ENCODE measurements at regions not wholly inside any gene's neighbourhood (a gene's known extent, or its start where the extent isn't known, plus 50 kb on each side); places are given as distances from the start of the nearest gene placed in this dataset.

DNA sequence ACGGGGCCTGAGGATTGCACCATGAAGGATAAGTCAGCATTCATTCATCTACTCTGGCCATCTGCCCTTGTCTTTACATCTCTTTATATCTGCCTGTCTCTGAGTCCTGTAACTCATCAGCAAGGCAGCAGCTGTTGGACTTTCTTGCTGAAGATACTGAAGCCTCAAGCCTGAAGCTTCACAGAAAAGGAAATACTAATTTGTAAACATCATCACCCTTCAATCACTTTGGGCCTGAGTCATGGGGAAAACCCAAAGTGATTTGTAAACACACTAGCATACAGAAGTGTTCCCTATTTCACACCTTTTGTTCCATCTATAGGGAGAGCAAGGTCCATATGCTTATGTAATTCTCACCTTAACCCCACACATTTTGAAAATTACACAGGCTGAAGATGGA lies 928.2 kb downstream of the EPHA3 start:
- TF ChIP-seq REST (tag by site-specific recombination; IDR thresholded peaks at IDR 0.05) (no peak), ZFP3 (tag by site-specific recombination; IDR thresholded peaks at IDR 0.05; ENCODE audit: low read depth) (no peak), ZNF214 (tag by site-specific recombination; IDR thresholded peaks at IDR 0.05; ENCODE audit: borderline replicate concordance) (no peak), ZSCAN23 (tag by site-specific recombination; IDR thresholded peaks at IDR 0.05) (no peak), ZNF707 (tag by site-specific recombination; IDR thresholded peaks at IDR 0.05) (no peak), ZNF664 (tag by site-specific recombination; IDR thresholded peaks at IDR 0.05) (no peak)
- TF ChIP-seq, protein P1, sequence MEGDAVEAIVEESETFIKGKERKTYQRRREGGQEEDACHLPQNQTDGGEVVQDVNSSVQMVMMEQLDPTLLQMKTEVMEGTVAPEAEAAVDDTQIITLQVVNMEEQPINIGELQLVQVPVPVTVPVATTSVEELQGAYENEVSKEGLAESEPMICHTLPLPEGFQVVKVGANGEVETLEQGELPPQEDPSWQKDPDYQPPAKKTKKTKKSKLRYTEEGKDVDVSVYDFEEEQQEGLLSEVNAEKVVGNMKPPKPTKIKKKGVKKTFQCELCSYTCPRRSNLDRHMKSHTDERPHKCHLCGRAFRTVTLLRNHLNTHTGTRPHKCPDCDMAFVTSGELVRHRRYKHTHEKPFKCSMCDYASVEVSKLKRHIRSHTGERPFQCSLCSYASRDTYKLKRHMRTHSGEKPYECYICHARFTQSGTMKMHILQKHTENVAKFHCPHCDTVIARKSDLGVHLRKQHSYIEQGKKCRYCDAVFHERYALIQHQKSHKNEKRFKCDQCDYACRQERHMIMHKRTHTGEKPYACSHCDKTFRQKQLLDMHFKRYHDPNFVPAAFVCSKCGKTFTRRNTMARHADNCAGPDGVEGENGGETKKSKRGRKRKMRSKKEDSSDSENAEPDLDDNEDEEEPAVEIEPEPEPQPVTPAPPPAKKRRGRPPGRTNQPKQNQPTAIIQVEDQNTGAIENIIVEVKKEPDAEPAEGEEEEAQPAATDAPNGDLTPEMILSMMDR (tag by site-specific recombination; IDR thresholded peaks at IDR 0.05): no peak

Data from HEK293 (cell line).